Body of pancreas (tissue), 4 donors: ENCODE measurements at regions not wholly inside any gene's neighbourhood (a gene's known extent, or its start where the extent isn't known, plus 50 kb on each side); places are given as distances from the start of the nearest gene placed in this dataset.

Experiments
- ATAC-seq: fragments of 150-250 bp; one replicate; pipeline ENCODE4 v1.9.1; 2016
- DNase-seq, 4 donors: peaks; one replicate each; pipeline ENCODE4 v3.0.0-alpha.2; 2019
- H3K27ac ChIP-seq, 4 donors: fragments of 200-600 bp; sonication (generic); 1 replicate in 3 of 4; 2 replicates in 1 of 4; pipeline versions ENCODE4 v1.5.1 to v1.6.1; 2016 to 2019; ENCODE audit warnings: mild to moderate bottlenecking in 1 of 4, mixed read lengths in 1 of 4, moderate library complexity in 1 of 4
- H3K27me3 ChIP-seq, 2 donors: fragments of 200-600 bp; sonication (generic); one replicate each; pipeline ENCODE4 v1.6.0; 2016; ENCODE audit warnings: mild to moderate bottlenecking in 1 of 2
- H3K36me3 ChIP-seq, 2 donors: fragments of 200-600 bp; sonication (generic); replicated peaks in 1 of 2; 2 replicates each; pipeline ENCODE4 v1.5.1; 2016; ENCODE audit warnings: low read depth in 2 of 2; ENCODE audit not compliant: insufficient read depth in 1 of 2
- H3K4me1 ChIP-seq: fragments of 200-600 bp; sonication (generic); one replicate; pipeline ENCODE4 v1.6.0; 2016
- H3K4me3 ChIP-seq, 2 donors: fragments of 200-600 bp; sonication (generic); 1 replicate in 1 of 2; 2 replicates in 1 of 2; pipeline ENCODE4 v1.5.1; 2016 to 2019
- H3K9me3 ChIP-seq, 3 donors: fragments of 200-600 bp; sonication (generic); 1 replicate in 2 of 3; 2 replicates in 1 of 3; pipeline ENCODE4 v1.5.1; 2016
- CTCF ChIP-seq, 7 experiments: fragments of 450-650 bp in 4 of 7; fragments of 200-600 bp in 3 of 7; sonication (generic) in 3 of 7; IDR thresholded peaks; one replicate each; pipeline ENCODE4 v1.5.1; 2016 to 2019; ENCODE audit warnings: antibody characterized with exemption in 7 of 7
- POLR2A ChIP-seq, 3 donors: fragments of 450-650 bp; IDR thresholded peaks; one replicate each; pipeline ENCODE4 v1.6.1; 2016; ENCODE audit warnings: antibody characterized with exemption in 3 of 3, mild to moderate bottlenecking in 2 of 3
- WGBS, 2 donors: methylation state at CpG; one replicate each; pipeline ENCODE4 v1.1.5; 2017; 5-methylcytosine and 5-hydroxymethylcytosine counted together
- intact Hi-C: fragments of 100-400 bp; cut with DNase I; formaldehyde crosslinking; loops from one replicate; pipeline ENCODE4 v1.15.1; 2023

- Histone ChIP-seq H3K36me3 (no peaks in the 10 kb centered on the region), H3K4me1 (no peaks in the 10 kb centered on the region), H3K4me3 (no peak overlapping the region), H3K27ac (no peak overlapping the region), H3K9me3 (peaks cover 0 to 9% (median 0%) of the 10 kb centered on the region in 3 donors), H3K27me3 (no peaks in the 10 kb centered on the region)
- no peak for TF ChIP-seq POLR2A (IDR thresholded peaks at IDR 0.05)
- TF ChIP-seq CTCF (IDR thresholded peaks at IDR 0.05): no peak
- ATAC-seq (no peak), DNase-seq (no peak)
- WGBS, 2 donors: 63 to 66% methylated on average over 2 of the region's 2 CpGs
- intact Hi-C loops: no loop called here
Measured at GRCh38 chr2:145710303-145710702, 1190.4 kb upstream of the ZEB2 start.

GRCh38 chr2:145702305-145702704 is 1182.4 kb upstream of the ZEB2 start:
- ATAC-seq (no peak), DNase-seq (no peak)
- no peak for TF ChIP-seq POLR2A (IDR thresholded peaks at IDR 0.05)
- no peak for TF ChIP-seq CTCF (IDR thresholded peaks at IDR 0.05)
- intact Hi-C loops: no loop called here
- H3K4me1 ChIP-seq: no peaks in the 10 kb centered on the region
- H3K27me3 ChIP-seq: no peaks in the 10 kb centered on the region
- H3K36me3 ChIP-seq: no peaks in the 10 kb centered on the region
- no peaks in the 10 kb centered on the region for H3K9me3 ChIP-seq
- H3K4me3 ChIP-seq: no peak overlapping the region
- no peak overlapping the region for H3K27ac ChIP-seq
- WGBS, 2 donors: 26 to 53% methylated on average over 1 of the region's 1 CpG

- no peaks in the 10 kb centered on the region for H3K9me3 ChIP-seq
- intact Hi-C loops: no loop called here
- WGBS, 2 donors: 41 to 49% methylated on average over 3 of the region's 3 CpGs
- ATAC-seq (peak; percentile 40), DNase-seq (peak in 2 of 4 donors; percentile 36 to 63)
- peak overlapping the region in 1 of 4 donors; percentile 28 for H3K27ac ChIP-seq
- no peaks in the 10 kb centered on the region for H3K36me3 ChIP-seq
- no peak overlapping the region for H3K4me3 ChIP-seq
- no peaks in the 10 kb centered on the region for H3K27me3 ChIP-seq
- TF ChIP-seq CTCF (IDR thresholded peaks at IDR 0.05): no peak
- TF ChIP-seq POLR2A (IDR thresholded peaks at IDR 0.05): no peak
- no peaks in the 10 kb centered on the region for H3K4me1 ChIP-seq
Measured at GRCh38 chr2:145692971-145693478, 1173.1 kb upstream of the ZEB2 start.

- WGBS, 2 donors: 80 to 82% methylated on average over 5 of the region's 5 CpGs
- H3K4me1 ChIP-seq: no peaks in the 10 kb centered on the region
- no peaks in the 10 kb centered on the region for H3K9me3 ChIP-seq
- H3K4me3 ChIP-seq: no peak overlapping the region
- TF ChIP-seq CTCF (IDR thresholded peaks at IDR 0.05) (no peak), POLR2A (IDR thresholded peaks at IDR 0.05) (no peak)
- intact Hi-C loops: no loop called here
- no peaks in the 10 kb centered on the region for H3K36me3 ChIP-seq
- no peak for ATAC-seq
- H3K27ac ChIP-seq: no peak overlapping the region
- H3K27me3 ChIP-seq: no peaks in the 10 kb centered on the region
- no peak for DNase-seq
Measured at GRCh38 chr2:145691659-145692058, 1171.7 kb upstream of the ZEB2 start.

- 80 to 85% methylated on average over 5 of the region's 5 CpGs for WGBS, 2 donors
- no peaks in the 10 kb centered on the region for H3K27me3 ChIP-seq
- no peak overlapping the region for H3K27ac ChIP-seq
- no peaks in the 10 kb centered on the region for H3K4me1 ChIP-seq
- ATAC-seq: no peak
- H3K9me3 ChIP-seq: no peaks in the 10 kb centered on the region
- no peak for TF ChIP-seq POLR2A (IDR thresholded peaks at IDR 0.05)
- TF ChIP-seq CTCF (IDR thresholded peaks at IDR 0.05): no peak
- DNase-seq: no peak
- H3K4me3 ChIP-seq: no peak overlapping the region
- intact Hi-C loops: no loop called here
- H3K36me3 ChIP-seq: no peaks in the 10 kb centered on the region
Measured at GRCh38 chr2:145690183-145690778, 1170.4 kb upstream of the ZEB2 start.
